NCI-H2029 (cell line): ENCODE measurements at regions not wholly inside any gene's neighbourhood (a gene's known extent, or its start where the extent isn't known, plus 50 kb on each side); places are given as distances from the start of the nearest gene placed in this dataset.

Experiments used
- DNase-seq: peaks from one replicate; lab custom pipeline; 2025; lab: John Stamatoyannopoulos, UW

DNA sequence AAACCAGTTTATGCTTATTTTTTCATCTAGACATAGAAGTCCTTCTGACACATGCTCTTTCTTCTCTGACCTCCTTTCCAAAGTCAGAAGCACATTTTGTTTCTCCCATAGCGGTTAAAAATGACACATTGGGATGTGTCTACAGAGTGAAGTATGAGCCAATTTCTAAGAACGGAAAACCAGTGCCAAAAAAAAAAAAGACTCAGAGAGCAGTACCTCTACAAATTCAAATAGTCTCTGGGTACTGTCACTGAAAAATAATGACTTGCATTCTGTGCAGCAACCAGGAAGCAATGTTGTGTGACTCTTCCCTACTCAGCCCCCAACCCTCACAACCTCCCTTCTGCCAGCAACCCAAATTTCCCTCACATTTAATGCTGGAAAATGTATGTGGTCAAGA, 145.5 kb upstream of the PMFBP1 start:
- DNase-seq = no peak

GRCh38 chr16:72313903-72314302, 141.9 kb upstream of the PMFBP1 start:
- DNase-seq = no peak

GRCh38 chr16:72312828-72313227, 140.9 kb upstream of the PMFBP1 start:
- no peak for DNase-seq

GRCh38 chr16:72311426-72311825, 139.5 kb upstream of the PMFBP1 start:
- DNase-seq = no peak

DNA sequence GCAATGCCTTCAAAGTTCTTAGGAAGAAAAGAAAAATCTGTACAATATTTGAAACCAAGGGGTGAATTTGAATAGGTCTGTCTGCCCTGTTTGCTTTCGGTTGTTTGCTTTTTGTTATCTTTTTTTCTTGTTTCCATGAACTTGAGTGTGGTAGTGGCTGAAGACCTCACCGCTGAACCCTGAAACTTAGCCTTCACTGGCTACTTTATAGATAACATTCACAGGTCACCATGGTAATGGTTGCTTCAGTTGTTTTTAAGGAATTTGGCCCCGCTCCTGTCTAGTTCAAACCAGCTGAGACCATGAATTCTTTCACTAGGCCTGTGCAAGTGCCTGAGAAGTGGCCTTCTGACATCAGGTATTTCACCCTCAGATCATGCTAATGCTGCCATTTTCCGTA, 137.0 kb upstream of the PMFBP1 start:
- no peak for DNase-seq

- DNase-seq = no peak
These were observed 136.4 kb upstream of the PMFBP1 start for GRCh38 chr16:72308396-72308795.

DNA sequence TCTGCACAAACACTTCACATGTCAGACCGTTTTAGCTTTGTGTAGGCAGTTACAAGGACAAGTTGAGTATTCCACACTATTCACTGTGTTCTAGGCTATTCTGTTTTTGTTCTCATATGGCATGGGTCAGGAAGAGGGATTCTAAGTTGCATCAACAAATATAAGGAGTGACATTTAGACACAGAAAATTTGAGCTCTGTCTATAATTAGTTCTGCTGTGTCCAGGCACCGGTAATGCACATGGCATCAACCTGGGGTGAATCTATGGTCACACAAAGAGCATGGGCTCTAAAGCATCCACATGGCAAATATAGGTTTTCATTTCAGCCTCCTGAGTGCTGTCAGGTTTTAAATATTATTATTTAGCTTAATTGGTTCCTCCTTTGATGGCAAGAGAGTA, 130.4 kb upstream of the PMFBP1 start:
- no peak for DNase-seq

GRCh38 chr16:72301523-72302236, 129.7 kb upstream of the PMFBP1 start:
- no peak for DNase-seq

DNA sequence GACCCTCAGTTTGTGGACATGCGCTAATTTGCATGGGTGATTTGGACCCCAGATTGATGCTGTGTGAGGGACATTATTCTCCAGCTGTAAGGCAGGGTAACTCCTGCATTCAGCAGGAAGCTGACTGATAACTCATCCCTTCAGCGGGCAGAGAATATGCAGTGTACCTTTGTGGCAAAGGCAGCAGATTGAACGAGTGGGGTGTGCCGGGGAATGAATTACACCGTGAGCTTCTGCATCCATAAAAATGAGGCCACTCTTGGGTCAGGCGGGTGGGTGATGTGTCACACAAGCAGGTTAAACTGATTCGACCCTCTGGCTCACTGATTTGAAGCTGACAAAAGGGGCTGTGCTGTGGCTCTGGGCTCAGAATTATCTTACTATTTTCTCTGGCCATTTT, 128.9 kb upstream of the PMFBP1 start:
- no peak for DNase-seq

GRCh38 chr16:72299684-72300243, 127.8 kb upstream of the PMFBP1 start:
- DNase-seq = no peak

- no peak for DNase-seq
These were observed 127.0 kb upstream of the PMFBP1 start for GRCh38 chr16:72298961-72299360.

DNA sequence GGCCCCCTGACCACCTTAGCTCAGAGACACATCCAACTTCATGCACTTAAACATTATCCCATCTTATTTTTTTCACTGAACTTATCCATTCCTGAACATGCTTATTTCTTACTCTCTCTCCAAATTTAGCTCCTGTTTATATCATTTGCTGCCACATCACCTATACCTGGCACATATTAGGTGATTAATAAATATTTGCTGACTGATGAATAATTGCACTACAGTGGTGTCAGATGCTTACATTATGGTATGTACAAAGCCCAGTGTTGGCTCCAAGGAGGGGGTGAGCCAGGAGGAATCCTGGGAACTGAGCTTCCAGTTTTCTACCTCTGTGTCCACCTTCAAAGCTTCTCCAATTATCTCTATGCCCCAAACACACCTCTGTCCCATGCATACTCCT, 124.0 kb upstream of the PMFBP1 start:
- no peak for DNase-seq

DNA sequence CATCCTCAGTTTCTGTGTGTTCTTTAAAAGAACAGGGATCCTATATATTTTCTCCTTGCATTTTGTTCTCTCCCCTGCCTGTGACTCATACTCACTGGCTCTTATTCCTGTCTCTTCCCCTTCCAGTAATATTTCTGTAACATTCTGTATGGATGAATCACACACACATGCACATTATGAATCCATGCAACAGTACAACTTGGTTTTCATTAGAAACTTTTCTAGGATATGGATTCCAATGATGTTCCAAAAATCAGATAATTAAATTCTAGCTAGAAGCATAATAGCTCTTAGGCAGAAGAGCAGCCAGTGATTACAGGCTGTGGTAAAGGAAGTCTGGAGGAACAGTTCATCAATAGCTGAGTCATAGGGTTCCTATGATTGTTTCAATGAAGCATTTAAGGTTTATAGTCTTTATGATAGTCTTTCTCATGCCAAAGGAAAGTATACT, 119.6 kb upstream of the PMFBP1 start:
- DNase-seq = no peak

DNA sequence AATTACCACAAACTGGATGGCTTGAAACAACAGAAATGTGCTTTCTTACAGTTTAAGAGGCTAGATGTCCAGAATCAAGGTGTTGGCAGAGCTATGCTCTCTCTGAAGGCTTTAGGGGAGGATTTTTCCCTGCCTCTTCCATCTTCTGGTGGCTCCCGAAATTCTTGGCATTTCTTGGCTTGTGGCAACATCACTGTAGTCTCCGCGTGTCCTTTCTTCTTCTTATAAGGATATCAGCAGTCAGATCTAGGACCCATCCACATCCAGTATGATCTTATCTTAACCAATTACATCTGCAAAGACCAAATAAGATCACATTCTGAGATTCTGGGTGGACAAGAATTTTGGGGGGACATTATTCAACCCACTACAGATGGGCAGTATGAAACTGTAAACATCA, 119.2 kb upstream of the PMFBP1 start:
- no peak for DNase-seq

GRCh38 chr16:72287649-72288048, 115.7 kb upstream of the PMFBP1 start:
- DNase-seq = no peak

DNA sequence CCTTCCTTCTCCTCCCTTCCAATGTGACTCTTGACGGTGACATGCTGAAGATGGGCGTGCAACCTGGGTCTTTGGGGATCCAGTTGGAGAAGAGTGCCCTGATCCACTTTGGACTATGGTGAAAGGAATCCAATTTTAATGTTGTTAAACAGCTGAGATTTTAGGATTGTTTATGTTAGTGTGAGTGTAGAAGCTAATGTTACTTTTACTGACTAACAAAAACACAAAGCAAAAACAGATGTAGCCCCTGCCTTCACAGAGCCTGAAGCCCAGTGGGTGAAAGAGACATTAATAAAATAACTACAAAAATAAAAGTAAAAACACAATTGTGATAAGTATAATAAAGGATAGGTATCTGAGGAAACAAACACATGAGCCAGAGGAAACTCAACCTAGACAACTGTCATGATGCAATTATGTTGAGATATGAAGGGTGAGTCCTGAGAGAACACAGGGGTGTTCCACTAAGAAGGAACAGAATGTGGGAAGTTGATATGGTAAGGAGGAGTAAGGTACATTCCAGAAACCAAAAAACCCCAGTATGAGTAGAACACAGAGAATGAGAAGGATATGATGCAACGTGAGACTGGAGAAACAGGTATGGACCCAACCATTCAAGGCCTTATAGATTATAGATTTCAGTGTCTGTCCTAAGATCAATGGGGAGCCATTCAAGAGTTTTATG, 115.1 kb upstream of the PMFBP1 start:
- no peak for DNase-seq

- DNase-seq = no peak
These were observed 113.8 kb upstream of the PMFBP1 start for GRCh38 chr16:72285728-72286127.

- no peak for DNase-seq
These were observed 113.4 kb upstream of the PMFBP1 start for GRCh38 chr16:72285324-72285723.

DNA sequence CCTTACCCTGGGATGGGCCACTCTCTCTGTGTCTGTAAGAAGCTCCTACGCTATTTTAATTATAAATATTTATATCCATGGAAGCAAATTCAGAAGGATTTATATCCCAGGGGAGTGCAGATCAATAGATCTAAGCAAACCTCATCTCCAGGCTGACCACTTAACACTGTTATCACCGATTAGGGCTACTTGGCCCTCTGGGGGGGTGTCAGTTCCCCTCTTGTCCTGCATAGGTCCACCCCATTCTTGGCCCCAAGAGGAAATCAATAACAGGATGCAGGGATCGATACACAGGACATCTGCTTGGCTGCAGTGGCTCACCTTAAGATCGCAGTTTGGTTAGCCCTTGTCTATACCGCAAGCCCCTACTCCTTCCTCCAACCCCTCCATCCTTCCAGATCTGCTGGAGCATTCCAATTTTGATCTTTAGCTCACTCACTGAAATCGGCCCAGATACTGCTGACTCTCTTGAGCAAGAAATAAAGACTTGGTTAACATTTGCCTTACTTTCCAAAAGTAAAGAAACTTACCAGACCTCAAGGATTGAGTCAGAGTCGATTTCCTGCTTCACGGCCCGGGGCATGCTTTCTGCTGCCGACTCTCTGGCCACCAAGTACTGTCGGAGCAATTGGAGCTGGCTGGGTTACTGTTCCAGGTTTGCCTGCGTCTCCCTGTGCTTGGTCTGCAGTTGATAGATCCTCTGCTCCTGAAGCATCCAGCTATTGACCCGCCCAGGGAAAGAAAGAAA, 112.3 kb upstream of the PMFBP1 start:
- no peak for DNase-seq

DNA sequence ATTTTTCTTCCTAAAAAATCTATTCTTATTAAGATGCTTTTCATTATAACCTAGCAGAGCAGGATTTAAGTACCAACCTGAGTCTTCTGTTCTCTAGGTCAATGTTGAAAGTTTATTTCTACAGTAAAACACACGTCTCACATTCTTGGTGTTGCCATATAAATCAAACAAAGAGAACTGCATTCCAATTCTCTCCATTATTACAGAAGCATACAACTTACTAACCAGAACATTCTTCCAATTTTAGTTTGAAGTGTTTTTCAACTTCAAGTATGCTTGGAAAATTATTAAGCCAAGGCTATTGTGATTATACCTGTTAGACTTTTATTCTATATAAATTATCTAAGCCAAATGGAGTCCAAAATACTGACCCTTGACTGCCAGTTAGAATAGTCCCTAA, 110.4 kb upstream of the PMFBP1 start:
- DNase-seq = no peak

DNA sequence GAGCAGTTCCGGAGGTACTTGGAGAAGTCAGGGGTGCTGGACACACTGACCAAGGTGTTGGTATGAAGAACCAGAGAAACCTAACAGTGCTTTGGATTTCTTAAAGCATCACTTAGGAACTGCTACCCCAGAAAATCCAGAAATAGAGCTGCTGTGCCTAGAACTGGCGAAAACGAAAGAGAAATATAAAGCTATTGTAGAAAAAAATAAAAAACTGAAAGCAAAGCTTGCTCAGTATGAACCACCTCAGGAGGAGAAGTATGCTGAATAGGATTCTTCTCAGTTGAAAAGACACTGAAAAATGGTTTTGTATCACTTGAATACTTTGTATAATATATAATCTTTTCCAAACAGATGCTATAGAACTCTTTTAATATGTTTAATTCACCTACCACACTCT, 106.3 kb upstream of the PMFBP1 start:
- DNase-seq = no peak

DNA sequence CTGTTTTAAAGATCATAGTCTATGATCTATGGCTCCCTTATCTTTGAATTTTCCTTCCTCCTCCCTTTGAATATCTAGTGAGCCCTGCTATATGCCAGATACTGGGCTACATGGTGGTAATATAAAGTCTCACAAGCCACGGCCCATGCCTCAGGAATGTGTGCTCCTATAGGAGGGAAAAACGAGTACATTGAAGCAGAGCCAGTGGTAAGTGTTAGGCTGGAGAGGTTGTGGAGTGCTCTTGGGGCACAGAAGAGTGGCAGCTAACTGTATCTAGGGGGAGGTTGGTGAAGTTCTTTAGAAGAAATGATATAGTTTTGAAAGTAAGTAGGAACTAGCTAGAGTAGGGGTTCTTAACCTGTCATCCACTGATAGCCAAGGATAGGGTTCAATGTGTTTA, 105.8 kb upstream of the PMFBP1 start:
- DNase-seq = no peak

DNA sequence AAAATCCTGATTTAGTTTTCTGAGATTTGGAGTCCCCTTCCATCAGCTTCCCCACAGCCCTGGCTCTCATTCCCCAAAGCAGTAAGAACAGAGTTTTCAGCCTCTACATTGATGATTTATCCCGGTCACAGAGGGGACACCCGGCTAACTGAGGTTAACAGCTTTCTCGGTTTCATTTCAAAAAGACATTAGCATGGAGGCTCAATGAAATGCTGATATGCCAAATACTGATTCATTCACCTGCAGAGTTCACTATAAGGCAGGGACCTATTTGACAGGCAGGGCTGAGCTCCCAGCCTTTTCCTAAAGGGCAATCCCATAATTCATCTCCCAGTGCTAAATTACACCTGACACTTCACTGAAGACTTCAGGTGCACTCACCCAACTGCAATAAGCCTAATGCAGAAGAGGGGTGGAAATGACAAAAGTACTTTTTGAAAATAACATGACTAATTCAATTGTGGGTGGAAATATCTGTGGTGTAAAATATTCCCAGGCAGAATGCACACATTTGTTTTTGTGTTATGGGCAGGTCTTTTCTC, 99.8 kb upstream of the PMFBP1 start:
- DNase-seq = no peak
